GM06990 (cell line): ENCODE measurements at regions not wholly inside any gene's neighbourhood (a gene's known extent, or its start where the extent isn't known, plus 50 kb on each side); places are given as distances from the start of the nearest gene placed in this dataset.

Experiments
- DNase-seq: peaks from one replicate; pipeline ENCODE4 v3.0.0-alpha.2; 2011; ENCODE audit not compliant: insufficient read length; ENCODE audit errors: extremely low read depth
- H3K27me3 ChIP-seq: replicated peaks from 2 replicates; pipeline ENCODE4 v1.6.0; 2011; ENCODE audit warnings: low read length; ENCODE audit not compliant: control insufficient read depth, insufficient read depth
- H3K36me3 ChIP-seq: 2 replicates; pipeline ENCODE4 v1.5.1; 2011; ENCODE audit warnings: low read length; ENCODE audit not compliant: control insufficient read depth, insufficient read depth
- H3K4me3 ChIP-seq: replicated peaks from 2 replicates; pipeline ENCODE4 v1.5.1; 2011; ENCODE audit warnings: low read depth, mild to moderate bottlenecking, control low read depth, low read length
- CTCF ChIP-seq: IDR thresholded peaks from 2 replicates; pipeline ENCODE4 v1.5.1; 2011; ENCODE audit warnings: low read length, control low read depth, mild to moderate bottlenecking, inconsistent platforms; ENCODE audit not compliant: insufficient read depth, poor library complexity, severe bottlenecking

GRCh38 chr10:64007157-64007556, 486.0 kb downstream of the REEP3 start:
- Histone ChIP-seq H3K27me3 (no peaks in the 10 kb centered on the region), H3K4me3 (no peak overlapping the region), H3K36me3 (no peaks in the 10 kb centered on the region)
- DNase-seq = no peak
- no peak for TF ChIP-seq CTCF

GRCh38 chr10:64010711-64011110, 489.5 kb downstream of the REEP3 start:
- DNase-seq = no peak
- Histone ChIP-seq H3K36me3 (no peaks in the 10 kb centered on the region), H3K4me3 (no peak overlapping the region), H3K27me3 (no peaks in the 10 kb centered on the region)
- TF ChIP-seq CTCF = no peak

- Histone ChIP-seq H3K4me3 (no peak overlapping the region), H3K27me3 (no peaks in the 10 kb centered on the region), H3K36me3 (no peaks in the 10 kb centered on the region)
- no peak for DNase-seq
- no peak for TF ChIP-seq CTCF
These were observed 490.9 kb downstream of the REEP3 start for GRCh38 chr10:64011912-64012714.

GRCh38 chr10:64014281-64014680, 493.1 kb downstream of the REEP3 start:
- no peak for DNase-seq
- TF ChIP-seq CTCF = no peak
- H3K36me3 ChIP-seq = no peaks in the 10 kb centered on the region
- H3K27me3 ChIP-seq = no peaks in the 10 kb centered on the region
- H3K4me3 ChIP-seq = no peak overlapping the region

GRCh38 chr10:64023926-64024470, 502.8 kb downstream of the REEP3 start:
- no peak for TF ChIP-seq CTCF
- Histone ChIP-seq H3K36me3 (no peaks in the 10 kb centered on the region), H3K4me3 (no peak overlapping the region), H3K27me3 (no peaks in the 10 kb centered on the region)
- DNase-seq = no peak
